ENCODE measurements at regions not wholly inside any gene's neighbourhood (a gene's known extent, or its start where the extent isn't known, plus 50 kb on each side); places are given as distances from the start of the nearest gene placed in this dataset.

DNA sequence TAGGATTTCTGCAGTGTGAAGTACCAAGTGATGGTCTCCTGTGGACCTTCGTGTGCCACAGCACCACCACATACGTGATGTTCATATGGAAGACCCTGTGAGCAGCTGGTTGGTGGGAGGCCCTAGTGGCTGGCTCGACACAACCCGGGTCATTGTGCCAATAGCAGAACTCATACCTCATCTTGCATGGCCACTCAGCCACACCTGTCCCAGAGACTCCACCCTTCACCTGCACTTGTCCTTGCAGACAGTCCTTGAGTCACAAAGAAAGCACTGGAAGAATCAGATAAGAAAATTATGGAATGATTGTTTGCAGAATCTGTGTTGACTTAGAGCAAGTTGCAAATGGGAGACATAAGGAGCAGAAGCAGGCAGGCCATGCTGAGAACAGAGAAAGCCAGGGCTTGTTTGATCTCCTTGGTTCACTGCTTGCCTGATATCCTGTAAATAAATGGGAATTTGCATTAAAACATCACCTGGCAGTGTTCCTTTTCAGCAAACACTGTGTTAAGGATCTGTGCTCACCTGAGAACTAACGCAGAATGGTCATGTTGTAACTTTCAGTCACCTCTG lies 307.7 kb downstream of the SIPA1L2 start:
- H3K56ac ChIP-seq (replicated peaks; ENCODE audit: insufficient read length, low read depth, low read length): no peak overlapping the region
- no peak overlapping the region for H2AFZ ChIP-seq (ENCODE audit: low read length)
- no peak overlapping the region for H3K9ac ChIP-seq (replicated peaks in 1 of 4; ENCODE audit: extremely low read depth in 1 of 4, low read depth in 3 of 4, low read length in 3 of 4)
- H4K8ac ChIP-seq (ENCODE audit: extremely low read depth, insufficient read depth, low read length): no peak overlapping the region; the same call in 1 of the 2 replicates
- H3K23ac ChIP-seq (ENCODE audit: insufficient read length): no peak overlapping the region
- no peaks in the 10 kb centered on the region for H4K20me1 ChIP-seq (replicated peaks in 1 of 2; ENCODE audit: control insufficient read depth in 1 of 2, insufficient read depth in 2 of 2, low read length in 2 of 2)
- no peaks in the 10 kb centered on the region for H3K23me2 ChIP-seq (ENCODE audit: low read depth, low read length)
- H3K4me1 ChIP-seq (replicated peaks in 1 of 4; ENCODE audit: control insufficient read depth in 3 of 4, insufficient read depth in 4 of 4, low read length in 3 of 4): no peaks in the 10 kb centered on the region
- ChIA-PET CTCF (ENCODE audit: partially characterized antibody) (no interaction called here), POLR2A (ENCODE audit: partially characterized antibody) (no interaction called here)
- no peaks in the 10 kb centered on the region; a peak in 1 of 7 replicates for H3K27me3 ChIP-seq (replicated peaks in 1 of 4; ENCODE audit: control insufficient read depth in 3 of 4, extremely low read depth in 1 of 4, insufficient read depth in 3 of 4, low read length in 3 of 4)
- H4K91ac ChIP-seq (replicated peaks; ENCODE audit: insufficient read length, low read length): no peak overlapping the region
- no peak overlapping the region for H3K4me2 ChIP-seq (ENCODE audit: insufficient read depth in 1 of 2, low read depth in 2 of 2, low read length in 2 of 2)
- no peak overlapping the region for H2BK120ac ChIP-seq (replicated peaks; ENCODE audit: low read depth, low read length)
- no peak overlapping the region for H2BK12ac ChIP-seq (ENCODE audit: low read depth, low read length)
- H3K36me3 ChIP-seq (ENCODE audit: control insufficient read depth in 2 of 4, insufficient read depth in 4 of 4, low read length in 3 of 4): no peaks in the 10 kb centered on the region
- no peak overlapping the region for H2AK5ac ChIP-seq (ENCODE audit: low read depth, low read length)
- H3K4ac ChIP-seq (replicated peaks; ENCODE audit: insufficient read length, low read depth, low read length): no peak overlapping the region
- H3K79me2 ChIP-seq (ENCODE audit: control insufficient read depth in 1 of 2, insufficient read depth in 2 of 2, low read length in 2 of 2): no peaks in the 10 kb centered on the region
- no peak overlapping the region for H2BK5ac ChIP-seq (ENCODE audit: low read depth, low read length)
- H3K4me3 ChIP-seq (ENCODE audit: extremely low read depth in 1 of 4, insufficient read depth in 2 of 4, low read depth in 3 of 4, low read length in 4 of 4): no peak overlapping the region
- H4K5ac ChIP-seq (ENCODE audit: insufficient read length, low read depth, low read length): no peak overlapping the region
- H3K79me1 ChIP-seq (ENCODE audit: low read depth, low read length): no peaks in the 10 kb centered on the region
- DNase-seq (ENCODE audit: low read depth in 1 of 2, low spot score in 2 of 2) (no peak), FAIRE-seq (no peak)
- no peak overlapping the region for H2BK15ac ChIP-seq (ENCODE audit: low read length)
- 0 out of 4 replicates have a peak, but pooled peaks cover 0 to 3% of the 10 kb centered on the region in 2 experiments for H3K9me3 ChIP-seq (ENCODE audit: insufficient read depth in 2 of 2, low read depth in 1 of 2, low read length in 1 of 2)
- H3K18ac ChIP-seq (ENCODE audit: extremely low read depth, low read length): no peak overlapping the region
- no peak overlapping the region for H2BK20ac ChIP-seq (ENCODE audit: low read length)
- no peak overlapping the region for H3K14ac ChIP-seq (ENCODE audit: insufficient read length)
- no peak overlapping the region for H3K27ac ChIP-seq (ENCODE audit: low read depth, low read length)
- WGBS, 2 experiments (ENCODE audit: extremely low coverage in 1 of 2, insufficient coverage in 1 of 2, insufficient read length in 1 of 2, insufficient replicate concordance in 2 of 2, low coverage in 1 of 2, low lambda C conversion rate in 2 of 2, missing lambda C conversion rate in 1 of 2): 88% methylated on average over 5 of the region's 5 CpGs; no CpG with 5 or more reads in 1 of the 2 experiments
- TF ChIP-seq HDAC2 (IDR thresholded peaks at IDR 0.05; ENCODE audit: borderline replicate concordance in 1 of 2, low read depth in 2 of 2, low read length in 2 of 2): no peak
- no peak for TF ChIP-seq NANOG (IDR thresholded peaks at IDR 0.05; ENCODE audit: insufficient read depth, low read depth, low read length, poor library complexity, severe bottlenecking)
- TF ChIP-seq, protein P1, sequence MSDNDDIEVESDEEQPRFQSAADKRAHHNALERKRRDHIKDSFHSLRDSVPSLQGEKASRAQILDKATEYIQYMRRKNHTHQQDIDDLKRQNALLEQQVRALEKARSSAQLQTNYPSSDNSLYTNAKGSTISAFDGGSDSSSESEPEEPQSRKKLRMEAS (IDR thresholded peaks at IDR 0.05): no peak
- no peak for TF ChIP-seq EGR1 (IDR thresholded peaks at IDR 0.05; ENCODE audit: borderline replicate concordance, low read depth, low read length)

Measured in H1 (cell line).